ENCODE measurements at regions not wholly inside any gene's neighbourhood (a gene's known extent, or its start where the extent isn't known, plus 50 kb on each side); places are given as distances from the start of the nearest gene placed in this dataset.
A peak's percentile ranks its signal among the peaks of the same experiment; 100 is the strongest.

DNA sequence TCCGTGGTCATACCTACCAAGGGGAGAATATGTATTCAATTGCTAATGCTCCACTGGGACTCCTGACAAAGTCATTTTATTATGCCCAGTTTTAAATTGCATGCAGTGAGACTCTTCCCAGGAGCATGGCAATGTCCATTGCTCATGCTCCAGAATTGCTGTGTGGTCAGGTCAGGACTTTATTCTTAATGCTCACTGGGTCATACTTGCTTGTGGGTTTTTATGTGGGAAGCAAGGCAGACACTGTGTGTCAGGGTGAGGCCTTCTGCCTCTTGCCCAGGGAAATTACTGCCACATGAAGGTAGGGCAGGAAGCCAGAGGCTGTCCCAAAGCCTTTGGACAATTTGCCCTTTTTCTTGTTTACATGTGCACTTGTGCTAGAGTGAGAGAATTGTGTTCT is 164.6 kb upstream of the MEF2C start:
- DNase-seq = peak in 1 of 56 donors; percentile 0

DNA sequence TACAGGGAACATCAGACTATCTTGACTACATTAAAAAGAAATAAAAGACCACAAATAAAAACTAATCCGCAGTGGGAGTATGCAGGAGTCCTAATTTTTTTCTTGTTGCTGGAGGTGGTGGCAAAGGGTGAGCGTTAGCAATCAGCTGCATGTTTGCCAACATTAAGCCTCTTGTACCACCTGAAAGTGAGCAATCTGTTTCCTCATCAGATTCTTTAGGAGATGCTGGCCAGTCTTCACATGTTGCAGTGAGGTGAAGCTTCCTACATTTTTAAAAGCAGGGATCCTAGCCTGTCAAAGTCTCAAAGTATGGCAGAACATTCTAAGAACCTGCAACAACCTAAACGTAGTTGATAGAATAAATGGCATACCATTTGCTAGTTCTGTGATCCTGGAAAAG is 162.2 kb upstream of the MEF2C start:
- DNase-seq = no peak

DNA sequence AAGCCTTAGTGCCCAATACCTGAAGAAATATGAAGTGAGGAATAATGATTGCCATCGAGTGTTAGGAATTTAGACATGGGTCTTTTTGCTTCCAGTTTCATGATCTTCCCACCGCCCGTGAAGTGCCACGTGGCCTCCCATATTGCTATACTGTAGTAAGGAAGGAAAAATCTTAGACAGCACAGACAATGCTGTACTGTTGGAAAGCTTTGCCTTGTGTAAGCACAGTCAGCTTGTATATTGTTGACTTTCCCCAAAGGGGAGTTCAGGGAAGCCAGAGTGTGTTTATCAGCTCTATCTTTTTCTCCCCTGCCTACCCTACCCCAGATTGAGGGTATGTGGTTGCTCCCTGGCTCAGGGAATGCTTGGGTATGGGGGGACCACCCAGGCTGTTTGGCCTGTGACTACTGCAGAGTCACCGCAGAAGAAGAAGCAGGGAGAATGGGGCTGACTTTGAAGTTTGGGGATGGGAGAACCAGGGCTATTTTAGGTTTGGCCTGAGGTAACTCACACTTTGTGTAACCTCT is 161.8 kb upstream of the MEF2C start:
- DNase-seq = no peak

DNA sequence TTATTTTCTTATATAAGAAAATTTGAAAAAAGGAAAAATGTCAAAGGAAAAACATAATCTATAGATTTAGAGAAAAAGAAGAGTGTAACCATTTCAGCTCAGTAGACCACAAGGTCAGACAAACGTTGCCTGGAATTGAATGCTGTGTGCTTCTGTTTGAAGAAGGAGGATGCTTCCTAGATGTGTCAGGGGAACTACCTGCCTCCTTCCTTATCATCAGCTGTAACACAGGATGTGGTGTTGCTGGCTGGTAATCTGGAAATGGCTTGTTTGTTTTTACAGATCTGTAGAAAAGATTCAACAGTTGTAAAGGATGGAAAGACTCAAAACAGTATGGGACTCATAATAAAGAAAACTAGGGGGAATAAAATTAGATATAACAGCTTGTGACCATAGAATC is 160.7 kb upstream of the MEF2C start:
- no peak for DNase-seq

DNA sequence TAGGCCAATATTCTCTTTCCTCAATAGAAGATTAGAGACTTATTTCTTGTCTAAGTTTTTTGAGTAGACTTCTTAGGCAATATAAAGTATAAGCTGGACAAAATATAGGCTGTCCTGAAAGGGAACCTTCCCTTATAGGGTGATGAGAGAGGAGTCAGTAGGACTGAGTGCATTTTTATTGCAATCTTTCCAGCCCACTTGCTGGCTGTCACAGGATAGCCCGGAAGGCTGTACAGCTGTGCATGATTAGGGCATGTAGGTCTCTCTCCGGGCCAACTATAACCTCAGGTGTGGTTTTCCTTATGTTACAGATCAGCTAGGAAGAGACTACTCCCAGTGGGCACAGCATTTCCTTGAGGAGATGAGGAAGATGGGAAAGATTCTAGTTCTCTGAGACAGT is 159.8 kb upstream of the MEF2C start:
- no peak for DNase-seq

DNA sequence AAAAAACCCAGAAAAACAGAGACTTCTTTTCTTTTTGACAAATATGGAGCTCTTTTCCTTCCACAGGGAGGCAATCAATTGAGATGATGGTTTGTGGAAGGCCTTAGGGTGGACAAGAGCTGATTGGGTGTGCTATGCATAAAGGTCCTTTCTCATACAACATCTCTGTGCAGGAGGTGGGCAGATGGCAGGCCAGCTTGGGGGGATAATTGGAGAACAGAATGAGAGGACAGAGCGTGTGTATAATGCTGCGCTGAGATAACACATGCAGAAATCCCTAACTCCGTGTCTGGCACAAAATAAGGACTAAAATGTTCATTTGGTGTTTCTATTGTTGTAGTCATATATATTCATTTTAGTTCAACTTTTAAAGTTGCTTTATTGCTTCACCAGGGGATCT is 159.0 kb upstream of the MEF2C start:
- DNase-seq = no peak

DNA sequence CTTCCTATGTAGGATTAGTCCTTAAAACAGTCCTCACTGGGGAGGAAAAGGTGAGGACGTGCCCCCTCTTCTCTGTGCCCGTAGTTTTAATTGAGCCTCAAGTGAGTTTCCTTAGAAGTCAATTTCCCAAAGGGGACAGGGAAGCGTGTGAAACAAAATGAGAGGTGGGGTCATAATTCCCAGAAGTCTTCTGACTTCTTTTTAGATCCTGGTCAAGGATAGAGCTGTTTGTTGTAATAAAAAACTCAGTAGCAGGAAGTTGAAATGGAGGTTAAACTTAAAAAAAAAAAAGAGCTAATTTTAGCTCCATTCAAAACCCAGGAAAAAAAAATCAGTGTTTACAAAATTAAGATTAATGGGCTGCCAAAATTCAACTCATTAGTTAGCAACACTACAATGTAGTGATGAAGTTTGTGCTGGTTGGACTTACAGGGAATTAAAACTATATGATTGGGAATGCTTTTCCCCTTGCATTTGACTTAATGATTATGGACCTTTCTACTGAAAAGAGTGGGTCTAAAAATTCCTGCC is 158.3 kb upstream of the MEF2C start:
- DNase-seq = no peak

DNA sequence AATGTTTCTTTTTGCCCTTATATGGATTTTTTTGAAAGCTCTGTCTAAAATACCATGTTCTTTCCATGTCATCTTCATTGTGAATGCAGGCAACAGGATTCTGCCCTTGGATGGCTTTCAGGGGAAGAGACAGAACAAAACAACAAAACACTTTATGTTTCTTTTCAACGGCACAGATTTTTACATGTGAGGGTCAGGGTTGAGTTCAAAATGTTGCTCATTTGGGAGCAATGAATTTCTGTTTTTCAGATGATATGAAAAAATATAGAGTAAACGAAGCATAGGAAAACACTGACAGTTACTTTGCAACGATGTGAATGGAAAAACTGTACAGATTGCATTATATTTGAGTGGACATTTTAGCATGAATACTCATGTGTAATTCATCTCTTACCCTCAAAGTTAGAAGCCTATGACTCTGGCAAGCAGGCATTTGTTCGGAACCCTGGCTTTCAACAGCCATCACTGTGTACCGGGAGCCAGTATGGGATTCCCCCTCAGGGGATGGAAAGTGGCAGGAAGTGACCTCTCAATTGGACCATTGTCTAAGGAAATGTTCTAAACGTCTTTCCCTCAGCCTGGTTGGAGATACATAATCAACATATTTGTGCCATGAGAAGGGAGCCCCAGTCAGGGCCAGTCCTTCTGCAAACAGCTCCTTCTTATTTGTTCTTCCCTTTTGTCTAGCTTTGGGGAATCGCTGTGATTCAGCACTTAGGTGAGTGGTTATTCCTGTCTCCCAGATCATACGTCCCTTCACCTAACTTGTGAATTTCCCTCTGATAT is 153.9 kb upstream of the MEF2C start:
- peak in 1 of 56 donors; percentile 6 for DNase-seq

DNA sequence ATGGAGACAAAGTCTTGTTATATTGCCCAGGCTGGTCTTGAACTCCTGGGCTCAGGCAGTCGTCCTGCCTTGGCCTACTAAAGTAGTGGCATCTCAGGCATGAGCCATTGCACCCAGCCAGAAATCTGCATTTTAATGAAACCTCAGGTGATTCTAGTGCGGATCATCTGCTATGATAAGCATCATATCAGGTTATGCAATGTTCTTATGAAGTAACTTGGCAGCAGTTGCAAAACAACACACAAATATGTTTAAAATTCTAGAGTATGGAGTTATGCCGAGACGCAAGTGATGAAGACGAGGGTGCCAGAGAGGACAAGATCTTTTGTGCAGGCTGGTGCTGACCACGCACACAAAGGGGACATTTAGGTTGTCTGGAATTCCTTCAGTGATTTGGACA is 153.2 kb upstream of the MEF2C start:
- no peak for DNase-seq

DNA sequence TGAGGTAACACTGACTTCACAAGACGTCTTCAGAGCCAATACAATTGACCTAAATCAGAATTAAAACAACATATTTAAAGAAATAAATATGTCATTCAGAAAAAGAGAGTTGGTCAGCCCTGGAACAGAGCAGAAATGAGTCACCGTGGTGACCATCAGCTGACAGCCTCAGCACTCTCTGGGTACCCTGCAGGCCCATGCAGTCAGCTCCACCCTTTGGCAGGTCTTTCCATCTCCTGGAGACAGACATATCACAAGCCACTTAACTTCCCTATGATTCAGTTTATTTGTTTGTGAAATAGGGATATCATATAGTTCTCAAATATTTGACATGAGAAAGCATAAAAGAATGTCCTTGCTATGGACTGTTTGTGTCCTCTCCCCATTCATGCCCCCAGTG is 151.6 kb upstream of the MEF2C start:
- no peak for DNase-seq

DNA sequence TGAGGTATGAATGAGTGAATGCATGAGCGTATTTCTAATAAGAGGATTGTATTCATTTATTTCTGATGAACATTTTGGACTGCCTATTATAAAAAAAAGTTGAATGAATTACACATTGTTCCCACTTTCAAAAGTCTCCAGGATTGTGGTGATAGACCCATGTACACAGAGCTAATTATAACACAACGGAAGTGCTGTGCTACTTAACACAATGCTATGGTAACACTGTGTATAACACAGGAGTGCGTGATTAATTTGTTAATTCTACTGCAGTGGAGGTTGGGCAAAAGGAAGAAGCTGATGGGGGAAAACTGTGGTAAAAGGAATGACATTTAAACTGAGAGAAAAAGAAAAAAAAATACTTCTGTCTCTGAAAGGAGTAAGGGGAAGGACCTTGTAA is 147.8 kb upstream of the MEF2C start:
- DNase-seq = no peak

DNA sequence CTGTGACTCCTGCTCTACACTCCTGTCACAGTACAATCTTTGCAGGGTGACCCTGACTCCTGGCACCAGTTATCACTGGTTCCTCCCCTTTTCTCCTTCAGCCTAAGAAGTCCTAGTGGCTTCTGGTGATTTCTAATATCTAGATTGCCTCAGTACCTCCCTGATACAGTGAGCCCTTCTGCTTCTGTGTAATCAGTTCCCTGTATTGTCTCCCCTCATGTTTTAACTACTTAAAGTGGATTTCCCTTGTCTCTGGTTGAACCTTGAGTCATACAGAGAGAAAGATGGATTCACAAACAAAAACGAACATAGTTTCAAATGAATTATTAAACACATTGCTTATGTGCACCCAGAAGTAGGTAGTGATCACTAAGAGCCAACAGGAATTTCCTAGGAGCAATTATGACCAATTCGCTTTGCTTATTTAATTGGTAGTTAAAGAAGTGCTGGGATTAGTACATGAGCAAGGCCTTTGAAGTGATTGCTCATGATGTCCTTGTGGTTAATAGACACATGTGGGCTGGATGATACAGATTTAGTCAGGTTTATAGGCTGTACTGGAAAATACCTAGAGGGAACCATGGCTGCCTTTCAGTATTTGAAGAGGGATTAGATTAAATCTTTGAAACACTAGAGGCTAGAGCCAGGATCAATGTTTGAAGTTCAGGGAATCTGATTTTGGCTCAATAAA is 145.8 kb upstream of the MEF2C start:
- DNase-seq = no peak

DNA sequence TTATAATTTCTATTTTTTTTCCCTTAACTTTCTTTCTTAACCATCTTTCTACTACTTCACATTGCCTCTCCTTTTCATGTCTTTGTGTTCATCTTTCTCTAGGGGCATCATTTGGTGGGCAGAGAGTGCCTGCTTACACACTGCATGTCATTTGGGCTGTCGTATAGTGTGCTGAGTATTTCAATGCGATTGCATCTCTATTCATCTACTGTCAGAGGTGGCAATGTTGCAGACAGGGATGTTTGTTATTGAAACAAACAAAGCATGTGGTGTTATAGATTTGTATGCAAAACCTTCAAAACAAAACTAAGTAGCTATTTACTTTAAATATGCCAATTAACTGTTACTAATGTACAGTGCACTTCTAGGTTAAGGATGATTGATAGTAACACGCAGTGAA is 141.1 kb upstream of the MEF2C start:
- DNase-seq = no peak

DNA sequence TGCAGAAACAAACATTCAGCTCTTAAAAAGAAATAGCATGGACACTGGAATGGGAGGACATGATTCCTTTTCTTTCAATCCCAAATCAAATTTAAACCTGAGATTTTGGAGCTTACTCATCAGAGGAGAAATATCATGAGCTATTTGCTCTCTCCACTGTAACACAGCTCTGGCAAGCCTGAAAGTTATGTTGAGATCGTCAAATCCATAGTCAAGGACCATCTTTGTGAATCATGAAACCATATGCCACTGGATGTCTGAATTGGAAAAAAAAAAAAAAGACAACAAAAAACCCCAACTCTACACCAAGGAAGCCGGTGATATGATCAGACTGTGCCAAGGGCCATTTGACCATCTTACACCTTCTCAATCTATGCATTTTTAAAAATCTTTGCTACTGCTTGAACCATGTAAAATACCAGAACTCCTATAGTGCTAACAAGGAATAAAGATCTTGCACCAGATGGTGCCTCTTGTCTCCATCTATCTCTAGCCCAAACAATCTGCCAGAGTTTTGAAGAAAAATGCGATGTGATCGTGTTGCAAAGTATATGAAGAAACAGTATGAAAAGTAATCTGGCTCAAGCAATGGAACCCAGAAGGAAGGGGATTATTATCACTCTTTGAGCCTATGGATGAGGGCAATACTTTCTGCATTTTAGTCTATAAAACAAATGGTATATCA is 138.1 kb upstream of the MEF2C start:
- no peak for DNase-seq

DNA sequence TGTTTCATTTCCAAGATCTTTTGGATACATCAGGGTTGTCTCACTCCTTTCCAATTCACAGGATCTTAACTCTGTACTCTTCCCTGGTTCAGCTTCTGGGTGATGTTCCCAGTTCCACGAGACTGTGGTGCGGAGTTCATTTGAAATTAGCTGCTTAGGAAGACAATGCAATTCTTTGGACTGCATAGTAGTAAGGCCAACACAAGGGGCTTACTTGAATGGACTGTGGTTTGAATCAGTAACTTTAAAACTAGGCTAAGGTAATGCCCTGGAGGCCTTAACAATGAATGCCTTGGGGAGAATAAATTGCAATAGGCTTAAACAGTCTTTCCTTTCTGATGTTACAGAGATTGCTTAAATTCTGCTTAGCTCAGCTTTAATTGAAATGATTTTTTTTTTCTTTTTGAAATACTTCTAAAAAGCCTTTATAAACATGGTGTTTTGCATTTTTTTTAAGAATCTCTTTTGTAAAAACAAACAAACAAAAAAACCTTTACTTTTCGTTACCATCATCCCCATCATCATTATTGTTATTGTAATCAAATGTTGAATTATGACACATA is 133.8 kb upstream of the MEF2C start:
- DNase-seq = no peak

DNA sequence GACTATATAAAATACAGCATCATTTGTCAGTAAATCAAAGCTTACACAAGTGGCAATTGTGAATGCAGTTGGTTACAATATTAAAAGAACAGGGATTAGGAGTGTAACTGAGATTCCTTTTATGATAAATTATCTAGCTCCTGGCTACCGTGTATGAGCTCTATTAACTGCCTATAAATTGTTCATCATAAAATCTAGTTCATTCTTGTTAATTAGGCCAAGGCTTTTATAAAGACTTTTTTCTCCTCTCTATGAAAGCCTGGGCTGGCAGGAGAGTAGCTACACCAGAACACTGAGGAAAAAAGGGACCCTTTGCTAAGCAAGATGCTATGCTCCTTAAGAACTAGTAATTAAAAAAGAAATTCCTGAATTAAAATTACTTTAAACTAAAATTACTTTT is 132.4 kb upstream of the MEF2C start:
- no peak for DNase-seq

DNA sequence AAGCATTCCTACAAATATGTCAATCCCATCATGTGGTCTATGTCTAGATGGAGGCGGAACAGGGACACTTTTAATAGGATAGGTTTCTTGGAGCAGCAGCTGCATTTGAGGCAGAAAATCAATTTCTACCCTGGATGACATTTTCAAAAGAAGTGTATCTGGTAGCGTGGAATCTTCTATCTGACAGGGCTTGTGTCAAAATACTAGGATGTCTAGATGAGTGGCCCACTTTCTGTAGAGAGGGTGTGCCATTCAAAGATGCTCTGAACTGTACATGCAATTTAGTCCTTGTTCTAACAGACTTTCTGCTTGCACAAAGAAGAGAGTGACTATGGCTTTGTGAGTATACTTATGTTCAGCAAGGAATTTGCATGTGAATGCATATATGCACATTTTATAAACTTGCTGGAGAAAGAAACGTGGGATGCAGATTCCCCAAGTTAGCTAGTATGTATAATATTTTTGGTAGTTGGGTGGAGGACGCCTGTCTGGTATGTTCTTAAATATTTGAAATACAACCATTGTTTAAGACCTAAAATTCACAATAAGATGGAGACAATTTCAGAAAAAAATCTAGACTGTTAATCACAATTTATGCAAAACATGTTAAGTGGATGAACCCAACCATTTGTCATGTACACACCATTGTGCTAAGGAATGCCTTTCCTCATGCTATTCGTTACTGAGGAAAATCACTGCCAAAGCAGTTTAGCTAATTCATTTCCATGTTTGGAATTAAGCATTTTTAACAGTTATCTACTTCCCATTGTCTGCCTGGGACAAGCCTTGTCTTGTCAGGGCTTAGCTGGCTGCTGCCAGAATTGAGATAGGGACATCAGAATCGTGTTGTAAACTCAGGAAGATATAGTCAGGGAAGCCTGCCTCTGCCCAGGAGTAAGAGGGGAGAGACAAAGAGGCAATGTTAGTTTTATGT is 129.1 kb upstream of the MEF2C start:
- DNase-seq = no peak

DNA sequence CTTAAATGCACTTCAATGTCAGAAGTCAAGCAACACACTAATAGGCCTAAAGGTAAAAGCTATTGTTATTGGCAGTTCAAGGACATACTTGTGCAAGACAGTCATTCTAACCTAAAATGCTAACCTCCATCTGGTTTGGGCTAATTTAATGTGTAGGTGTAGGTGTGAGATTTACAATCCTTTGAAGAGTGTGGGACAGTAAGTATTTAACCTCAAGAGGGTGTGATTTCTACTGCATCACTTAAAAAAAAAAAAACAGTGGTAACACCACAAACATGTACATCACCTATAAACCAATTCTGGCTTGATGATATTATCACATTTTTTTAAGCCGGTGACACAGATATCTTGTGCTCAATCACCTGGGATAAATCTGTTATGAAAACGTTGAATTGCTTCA is 127.5 kb upstream of the MEF2C start:
- no peak for DNase-seq

DNA sequence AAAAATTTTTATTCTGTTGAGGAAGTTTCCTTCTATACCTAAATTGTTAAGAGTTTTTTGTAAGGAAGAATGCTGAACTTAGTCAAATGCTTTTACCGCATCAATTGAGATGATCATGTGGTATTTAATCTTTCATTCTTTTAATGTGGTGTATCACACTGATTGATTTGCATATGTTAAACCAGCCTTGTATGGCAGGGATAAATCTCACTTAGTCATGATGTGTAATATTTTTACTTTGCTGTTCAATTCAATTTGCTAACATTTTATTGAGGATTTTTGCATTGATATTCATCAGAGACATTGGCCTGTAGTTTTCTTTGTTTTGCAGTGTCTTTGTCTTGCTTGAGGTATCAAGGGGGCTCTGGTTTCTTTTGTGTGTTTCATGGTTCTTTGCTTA is 125.3 kb upstream of the MEF2C start:
- no peak for DNase-seq

DNA sequence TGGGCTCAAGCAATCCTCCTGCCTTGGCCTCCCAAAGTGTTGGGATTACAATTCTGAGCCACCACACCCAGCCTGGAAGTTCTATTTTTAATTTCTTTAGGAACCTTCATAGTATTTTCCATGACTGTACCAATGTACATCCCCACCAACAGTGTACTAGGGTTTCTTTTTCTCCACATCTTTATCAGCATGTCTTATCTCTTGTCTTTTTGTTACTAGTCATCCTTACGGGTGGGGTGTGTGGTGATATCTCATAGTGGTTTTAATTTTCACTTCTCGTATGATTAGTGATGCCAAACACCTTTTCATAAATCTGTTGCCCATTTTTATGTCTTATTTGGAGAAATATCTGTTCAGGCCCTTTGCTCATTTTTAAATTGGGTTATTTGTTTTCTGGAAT is 123.0 kb upstream of the MEF2C start:
- no peak for DNase-seq

DNA sequence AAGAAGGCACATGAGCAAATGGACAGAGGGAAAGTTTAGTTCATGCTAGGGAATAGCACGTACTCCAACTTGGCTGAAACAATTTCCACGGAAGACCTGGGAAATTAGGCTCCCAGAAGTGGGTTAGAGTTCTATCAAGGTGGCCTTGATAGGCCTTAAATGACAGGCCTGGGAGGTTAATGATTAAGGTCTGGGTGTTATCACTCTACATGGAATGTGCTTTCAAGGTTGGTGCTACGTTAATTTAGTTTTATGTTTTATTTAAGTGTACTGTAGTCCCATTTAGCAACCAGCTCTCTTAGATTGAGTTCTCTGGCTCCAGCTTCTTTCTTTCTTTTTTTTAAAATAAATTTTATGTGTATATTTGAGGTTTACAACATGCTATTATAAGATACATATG is 121.4 kb upstream of the MEF2C start:
- DNase-seq = no peak

All from nucleus accumbens (tissue), 56 donors.